GM23338 (cell line): ENCODE measurements at regions not wholly inside any gene's neighbourhood (a gene's known extent, or its start where the extent isn't known, plus 50 kb on each side); places are given as distances from the start of the nearest gene placed in this dataset.
"Not testable (repeated sequence)": the region's sequence is repeated elsewhere in the genome, so short reads cannot be mapped to it uniquely, and the experiment has no call there.

Source experiments
- CREB1 ChIP-seq: fragments of 250-450 bp; sonication (Bioruptor Pico); IDR thresholded peaks from 2 replicates; pipeline ENCODE4 v1.5.0; 2020; ENCODE audit warnings: low read depth, mild to moderate bottlenecking, moderate library complexity
- CTCF ChIP-seq, 2 experiments: fragments of 200-600 bp in 1 of 2; sonication (generic) in 1 of 2; conservative IDR thresholded peaks; 2 replicates each; pipeline versions ENCODE4 v1.5.1 to v1.6.1; 2016 to 2017; ENCODE audit warnings: antibody characterized with exemption in 2 of 2, low read depth in 2 of 2, mild to moderate bottlenecking in 2 of 2, moderate library complexity in 1 of 2
- ETS1 ChIP-seq: IDR thresholded peaks from 2 replicates; pipeline ENCODE4 v1.6.1; 2016; ENCODE audit warnings: antibody characterized with exemption
- EZH2 ChIP-seq: fragments of 200-600 bp; sonication (generic); IDR thresholded peaks from one replicate; pipeline ENCODE4 v1.8.0; 2017; ENCODE audit warnings: antibody characterized with exemption, mild to moderate bottlenecking, low read depth; ENCODE audit not compliant: unreplicated experiment
- EZH2phosphoT487 ChIP-seq: fragments of 200-600 bp; sonication (generic); IDR thresholded peaks from one replicate; pipeline ENCODE4 v1.8.1; 2018; ENCODE audit warnings: antibody characterized with exemption; ENCODE audit not compliant: unreplicated experiment
- JUNB ChIP-seq: IDR thresholded peaks from one replicate; pipeline ENCODE4 v1.6.1; 2016; ENCODE audit warnings: antibody characterized with exemption; ENCODE audit not compliant: unreplicated experiment
- NANOG ChIP-seq: IDR thresholded peaks from 2 replicates; pipeline ENCODE4 v1.6.1; 2016; ENCODE audit warnings: antibody characterized with exemption, borderline replicate concordance
- POLR2AphosphoS5 ChIP-seq: IDR thresholded peaks from 2 replicates; pipeline ENCODE4 v1.6.1; 2016; ENCODE audit warnings: antibody characterized with exemption, low read depth
- REST ChIP-seq: IDR thresholded peaks from one replicate; pipeline ENCODE4 v1.6.1; 2018; ENCODE audit warnings: antibody characterized with exemption; ENCODE audit not compliant: unreplicated experiment
- STAT1 ChIP-seq: IDR thresholded peaks from one replicate; pipeline ENCODE4 v1.6.1; 2016; ENCODE audit warnings: antibody characterized with exemption; ENCODE audit not compliant: unreplicated experiment
- ZNF331 ChIP-seq: fragments of 250-450 bp; sonication (Bioruptor Pico); IDR thresholded peaks from 2 replicates; pipeline ENCODE4 v1.5.0; 2020; ENCODE audit warnings: low read depth, mild to moderate bottlenecking, moderate library complexity

- not testable (repeated sequence) for TF ChIP-seq POLR2AphosphoS5; CTCF (conservative IDR thresholded peaks at IDR 0.05; ENCODE audit: low read depth in 2 of 2); EZH2; EZH2phosphoT487; JUNB; ZNF331 (CRISPR knock-in tag); REST; ETS1; NANOG; CREB1 (CRISPR knock-in tag); STAT1
These were observed 424.0 kb downstream of the SATB2 start for GRCh38 chr2:199033761-199034160.
